Stimulated activated CD4-positive, alpha-beta T cell treated with anti-CD3 and anti-CD28 coated beads, Interleukin-2, amount 100 ng/mL, for 24 hours (primary cell): ENCODE measurements at regions not wholly inside any gene's neighbourhood (a gene's known extent, or its start where the extent isn't known, plus 50 kb on each side); places are given as distances from the start of the nearest gene placed in this dataset.
"Not testable (repeated sequence)": the region's sequence is repeated elsewhere in the genome, so short reads cannot be mapped to it uniquely, and the experiment has no call there.

ENCODE experiments used
- DNase-seq, 2 donors: peaks; one replicate each; pipeline ENCODE4 v3.0.0-alpha.2; 2020

DNA sequence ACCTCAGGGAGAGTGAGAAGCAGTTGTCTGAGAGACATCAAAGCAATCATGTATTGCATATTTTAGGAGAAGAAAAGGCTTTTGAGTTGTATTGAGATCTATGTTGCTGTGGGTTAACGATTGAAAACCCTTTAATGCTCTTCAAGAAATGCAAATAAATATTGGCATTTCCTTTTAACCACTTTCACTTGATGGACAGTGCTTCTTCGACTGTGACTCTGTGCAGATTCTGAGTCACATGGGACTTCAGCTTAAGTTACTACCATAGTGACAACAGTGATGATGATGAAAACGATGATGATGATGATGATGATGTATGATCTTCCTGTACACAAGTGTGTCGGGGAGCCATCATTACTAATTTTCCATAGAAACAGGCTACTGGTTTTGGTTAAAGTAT is 181.8 kb downstream of the AKAIN1 start:
- DNase-seq = no peak

DNA sequence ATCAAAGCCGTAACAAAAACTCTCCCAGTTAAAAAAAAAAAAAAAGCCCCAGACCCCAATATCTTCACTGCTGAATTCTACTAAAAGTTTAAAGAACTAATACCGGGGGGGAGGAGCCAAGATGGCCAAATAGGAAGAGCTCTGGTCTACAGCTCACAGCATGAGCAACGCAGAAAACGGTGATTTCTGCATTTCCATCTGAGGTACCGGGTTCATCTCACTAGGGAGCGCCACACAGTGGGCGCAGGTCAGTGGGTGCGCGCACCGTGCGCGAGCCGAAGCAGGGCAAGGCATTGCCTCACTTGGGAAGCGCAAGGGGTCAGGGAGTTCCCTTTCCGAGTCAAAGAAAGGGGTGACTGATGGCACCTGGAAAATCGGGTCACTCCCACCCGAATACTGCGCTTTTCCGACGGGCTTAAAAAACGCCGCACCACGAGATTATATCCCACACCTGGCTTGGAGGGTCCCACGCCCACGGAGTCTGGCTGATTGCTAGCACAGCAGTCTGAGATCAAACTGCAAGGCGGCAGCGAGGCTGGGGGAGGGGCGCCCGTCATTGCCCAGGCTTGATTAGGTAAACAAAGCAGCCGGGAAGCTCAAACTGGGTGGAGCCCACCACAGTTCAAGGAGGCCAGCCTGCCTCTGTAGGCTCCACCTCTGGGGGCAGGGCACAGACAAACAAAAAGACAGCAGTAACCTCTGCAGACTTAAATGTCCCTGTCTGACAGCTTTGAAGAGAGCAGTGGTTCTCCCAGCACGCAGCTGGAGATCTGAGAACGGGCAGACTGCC is 192.8 kb downstream of the AKAIN1 start:
- not testable (repeated sequence) for DNase-seq

DNA sequence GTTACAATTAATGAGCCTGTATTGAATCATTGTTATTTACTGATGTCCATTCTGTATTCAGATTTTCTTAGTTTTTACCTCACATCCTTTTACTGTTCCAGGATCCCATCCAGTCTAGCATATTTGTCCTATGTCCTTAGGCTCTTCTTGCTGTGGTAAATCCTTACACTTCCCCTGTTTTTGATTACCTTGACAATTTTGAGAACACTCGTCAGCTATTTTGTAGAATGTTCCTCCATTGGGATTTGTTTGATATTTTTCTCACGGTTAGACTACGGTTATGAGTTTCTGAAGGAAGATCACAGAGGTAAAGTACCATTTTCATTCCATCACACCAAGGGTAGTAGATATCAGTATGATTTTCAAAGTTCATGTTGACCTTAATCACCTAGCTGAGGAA is 202.3 kb downstream of the AKAIN1 start:
- no peak for DNase-seq

DNA sequence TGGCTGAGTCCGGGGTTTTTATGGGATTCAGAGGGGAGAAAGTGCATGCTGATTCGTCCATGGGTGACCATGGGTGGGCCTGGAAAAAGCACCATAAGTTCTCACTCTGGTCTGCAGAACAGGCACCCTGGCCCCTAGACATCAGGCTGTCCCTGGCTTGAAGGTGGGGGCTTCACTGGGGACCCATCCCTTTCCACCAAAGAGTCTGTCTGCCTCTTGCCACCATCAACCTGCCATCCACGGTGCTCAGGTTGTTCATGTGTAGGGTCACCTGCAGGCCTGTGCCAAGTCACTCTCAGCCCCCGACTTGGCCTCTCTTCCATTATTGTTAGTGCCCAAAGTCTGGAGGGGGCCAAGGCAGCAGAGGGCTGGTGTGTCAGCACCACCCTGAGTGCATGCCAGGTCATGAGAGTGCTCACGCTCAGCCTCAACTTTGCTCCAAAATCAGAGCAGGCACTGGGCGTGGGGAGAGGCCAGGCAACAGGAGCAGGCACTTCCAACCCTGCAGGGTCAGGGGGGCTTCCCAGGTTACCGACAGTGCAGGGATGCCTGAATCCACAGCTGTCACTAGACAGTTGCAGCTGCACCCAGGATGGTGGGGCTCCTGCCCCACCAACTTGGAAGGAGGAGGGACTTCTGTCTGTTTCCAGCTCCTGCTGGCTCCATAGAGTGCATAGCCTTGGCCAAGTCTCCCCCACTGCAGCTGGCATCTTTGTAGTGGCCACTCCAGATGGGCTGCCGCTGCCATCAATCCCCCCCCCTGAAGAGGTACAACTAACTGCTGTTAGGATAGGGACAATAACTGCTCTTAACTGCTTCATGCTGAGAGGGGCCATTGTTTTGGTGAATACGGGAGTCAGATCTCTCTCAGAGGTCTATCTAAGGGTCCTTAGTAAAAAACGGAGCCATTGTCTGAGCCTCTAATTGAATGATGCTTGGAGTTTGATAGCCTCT is 209.3 kb downstream of the AKAIN1 start:
- no peak for DNase-seq

DNA sequence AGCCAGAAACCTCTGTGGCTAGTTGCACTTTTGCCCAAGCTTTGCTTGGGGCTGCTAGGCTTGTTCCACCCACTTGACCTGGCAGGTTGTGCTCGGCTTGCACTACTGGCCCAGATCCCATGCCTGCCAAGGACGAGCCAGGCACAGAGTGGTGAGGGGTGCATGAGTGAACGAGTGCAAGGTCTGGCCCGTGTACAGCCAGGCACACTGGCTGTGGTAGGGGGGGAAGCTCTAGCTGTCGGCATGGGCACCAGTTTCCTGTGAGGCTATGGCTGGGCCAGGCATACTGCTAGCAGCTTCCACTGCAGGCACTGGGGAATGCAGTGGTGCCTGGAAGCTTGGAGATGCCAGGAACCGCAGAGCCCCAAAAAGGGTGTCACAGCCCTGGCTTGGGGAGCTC is 210.4 kb downstream of the AKAIN1 start:
- DNase-seq = no peak

DNA sequence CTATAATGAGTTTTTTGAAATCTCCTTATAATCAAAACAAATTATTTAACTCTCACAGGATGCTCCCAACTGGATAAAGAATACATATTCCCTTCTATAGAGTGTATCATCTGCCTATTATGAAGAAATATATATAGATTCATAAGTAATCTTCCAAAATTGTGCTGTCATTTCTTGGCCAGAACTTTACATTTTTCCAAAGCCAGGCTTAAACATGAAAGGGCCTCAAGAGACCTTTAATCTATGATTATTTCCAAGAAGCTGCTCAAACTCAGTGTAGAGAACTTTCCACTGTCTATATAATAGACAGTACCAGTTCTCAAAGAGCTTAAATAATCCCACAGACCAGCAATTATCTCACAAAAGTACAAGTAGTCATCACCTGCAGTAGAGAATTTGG is 211.0 kb downstream of the AKAIN1 start:
- DNase-seq = no peak

DNA sequence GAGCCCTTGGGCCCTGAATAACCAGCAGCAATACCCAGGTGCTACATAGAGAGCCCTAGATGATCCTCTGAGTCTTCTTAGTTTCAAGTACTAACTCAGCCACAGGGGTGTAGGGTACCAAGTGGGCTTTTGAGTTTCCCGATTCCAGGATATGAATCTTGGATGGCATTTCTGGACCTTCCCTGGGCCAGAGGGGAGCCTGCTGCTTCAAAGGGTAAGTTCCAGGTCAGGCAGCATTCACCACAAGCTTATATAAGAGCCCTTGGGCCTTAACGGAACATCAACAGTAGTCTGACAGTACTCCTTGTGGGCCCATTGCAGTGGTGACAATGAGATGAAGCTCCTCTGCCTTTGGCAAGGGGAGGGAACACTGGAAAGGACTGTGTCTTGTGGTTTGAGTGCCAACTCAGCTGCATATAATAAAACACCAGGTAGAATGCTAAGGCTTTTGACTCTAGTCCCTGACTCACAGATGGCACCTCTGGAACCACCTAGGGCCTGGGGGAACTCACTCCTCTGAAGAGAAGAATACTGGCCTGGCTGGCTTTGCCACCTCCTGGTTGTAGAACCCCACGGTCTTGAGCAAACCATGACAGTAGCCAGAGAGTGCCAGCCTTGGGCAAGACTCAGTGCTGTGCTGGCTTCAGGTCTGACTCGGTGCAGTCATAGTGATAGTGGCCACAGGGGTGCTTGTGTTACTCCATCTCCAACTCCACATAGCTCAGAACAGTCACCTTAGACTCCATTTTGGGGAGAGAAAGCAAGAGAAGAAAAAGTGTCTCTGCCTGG is 235.7 kb downstream of the AKAIN1 start:
- DNase-seq = no peak

DNA sequence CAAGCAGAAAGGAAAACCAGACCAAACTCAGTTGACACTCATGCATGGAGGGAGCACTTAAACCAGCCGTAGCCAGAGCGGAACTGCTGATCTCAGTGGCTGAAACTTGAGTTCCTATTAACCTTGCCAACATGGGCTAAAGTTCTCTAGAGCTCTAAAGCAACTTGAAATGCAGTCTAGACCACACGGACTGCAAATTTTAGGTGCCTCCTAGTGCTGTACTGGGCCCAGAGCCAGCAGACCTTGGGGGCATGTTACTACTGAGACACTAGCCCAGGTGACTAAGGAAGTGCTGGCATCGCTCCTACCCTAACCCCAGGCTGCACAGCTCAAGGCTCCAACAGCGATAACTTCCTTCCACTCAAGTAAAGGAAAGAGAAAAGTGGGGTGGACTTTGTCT is 236.5 kb downstream of the AKAIN1 start:
- DNase-seq = no peak

DNA sequence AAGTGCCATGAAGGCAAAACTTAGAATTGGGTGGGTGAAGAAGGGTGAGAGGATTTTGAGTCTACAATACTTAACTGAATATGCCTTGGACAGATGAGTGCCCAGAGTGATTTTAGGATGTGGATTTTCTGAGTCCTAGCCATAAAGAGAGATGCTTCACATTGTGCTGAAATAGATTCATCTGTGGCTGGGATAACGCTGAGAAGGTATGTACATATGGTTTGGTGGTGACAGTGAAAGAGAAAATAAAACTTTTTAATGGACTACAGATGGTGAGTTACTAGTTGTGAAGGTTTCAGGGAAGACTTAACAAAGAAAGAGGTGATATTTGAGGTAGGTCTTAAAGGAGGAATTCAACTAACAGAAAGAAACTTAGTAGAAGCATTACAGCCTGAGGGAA is 265.8 kb downstream of the AKAIN1 start:
- no peak for DNase-seq

DNA sequence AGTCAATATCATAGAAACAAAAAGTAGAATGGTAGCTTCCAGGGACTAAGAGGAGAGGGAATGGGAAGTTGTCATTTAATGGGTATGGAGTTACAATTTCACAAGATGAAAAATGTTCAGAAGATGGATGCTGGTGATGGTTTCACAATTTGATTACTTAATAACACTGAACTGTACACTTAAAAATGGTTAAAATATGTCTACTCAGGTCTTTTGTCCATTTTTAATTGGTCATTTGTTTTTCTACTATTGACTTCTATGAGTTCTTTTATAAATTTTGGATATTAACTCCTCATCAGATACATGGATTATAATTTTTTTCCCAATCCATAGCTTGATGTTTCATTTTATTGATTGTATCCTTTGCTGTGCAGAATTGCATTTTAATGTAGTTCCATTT is 275.5 kb downstream of the AKAIN1 start:
- DNase-seq = no peak

DNA sequence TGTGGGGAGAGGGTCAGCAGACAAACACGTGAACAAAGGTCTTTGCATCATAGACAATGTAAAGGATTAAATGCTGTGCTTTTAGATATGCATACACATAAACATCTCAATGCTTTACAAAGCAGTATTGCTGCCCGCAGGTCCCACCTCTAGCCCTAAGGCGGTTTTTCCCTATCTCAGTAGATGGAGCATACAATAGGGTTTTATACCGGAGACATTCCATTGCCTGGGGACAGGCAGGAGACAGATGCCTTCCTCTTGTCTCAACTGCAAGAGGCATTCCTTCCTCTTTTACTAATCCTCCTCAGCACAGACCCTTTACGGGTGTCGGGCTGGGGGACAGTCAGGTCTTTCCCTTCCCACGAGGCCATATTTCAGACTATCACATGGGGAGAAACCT is 279.5 kb downstream of the AKAIN1 start:
- DNase-seq = not testable (repeated sequence)

DNA sequence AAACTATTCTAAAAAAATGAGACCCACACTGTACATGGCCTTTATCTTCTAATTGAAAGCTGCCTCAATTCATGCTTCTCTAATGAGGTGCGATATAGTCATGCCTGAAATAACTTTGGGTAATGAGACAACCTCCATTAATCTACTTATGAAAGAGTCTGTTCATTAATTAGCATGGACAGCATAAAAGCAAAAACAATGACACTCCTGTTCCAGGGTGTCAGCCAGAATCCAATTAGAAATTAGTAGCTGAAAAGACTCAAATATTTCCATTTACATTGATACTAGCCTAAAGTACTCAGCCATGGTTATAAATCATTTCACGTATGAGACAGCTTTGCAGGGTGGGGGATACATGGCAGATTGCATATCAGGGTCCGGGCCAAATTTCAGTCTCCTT is 288.7 kb downstream of the AKAIN1 start:
- no peak for DNase-seq

DNA sequence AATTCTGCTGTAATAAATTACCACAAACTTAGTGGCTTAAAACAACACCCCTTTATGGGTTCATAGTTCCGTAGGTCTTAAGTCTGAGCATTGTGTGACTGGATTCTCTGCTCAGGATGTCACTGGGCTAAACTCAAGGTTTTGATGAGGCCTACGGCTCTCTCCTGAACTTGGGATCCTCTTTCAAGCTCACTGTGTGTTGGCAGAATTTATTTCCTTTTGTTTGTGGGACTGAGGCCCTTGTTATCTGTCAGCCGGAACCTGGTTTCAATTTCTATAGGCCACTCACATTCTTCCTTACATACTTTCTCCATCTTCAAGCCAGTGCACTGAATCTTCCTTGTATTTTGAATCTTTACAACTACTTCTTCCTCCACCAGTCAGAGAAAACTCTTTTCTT is 290.2 kb downstream of the AKAIN1 start:
- no peak for DNase-seq

DNA sequence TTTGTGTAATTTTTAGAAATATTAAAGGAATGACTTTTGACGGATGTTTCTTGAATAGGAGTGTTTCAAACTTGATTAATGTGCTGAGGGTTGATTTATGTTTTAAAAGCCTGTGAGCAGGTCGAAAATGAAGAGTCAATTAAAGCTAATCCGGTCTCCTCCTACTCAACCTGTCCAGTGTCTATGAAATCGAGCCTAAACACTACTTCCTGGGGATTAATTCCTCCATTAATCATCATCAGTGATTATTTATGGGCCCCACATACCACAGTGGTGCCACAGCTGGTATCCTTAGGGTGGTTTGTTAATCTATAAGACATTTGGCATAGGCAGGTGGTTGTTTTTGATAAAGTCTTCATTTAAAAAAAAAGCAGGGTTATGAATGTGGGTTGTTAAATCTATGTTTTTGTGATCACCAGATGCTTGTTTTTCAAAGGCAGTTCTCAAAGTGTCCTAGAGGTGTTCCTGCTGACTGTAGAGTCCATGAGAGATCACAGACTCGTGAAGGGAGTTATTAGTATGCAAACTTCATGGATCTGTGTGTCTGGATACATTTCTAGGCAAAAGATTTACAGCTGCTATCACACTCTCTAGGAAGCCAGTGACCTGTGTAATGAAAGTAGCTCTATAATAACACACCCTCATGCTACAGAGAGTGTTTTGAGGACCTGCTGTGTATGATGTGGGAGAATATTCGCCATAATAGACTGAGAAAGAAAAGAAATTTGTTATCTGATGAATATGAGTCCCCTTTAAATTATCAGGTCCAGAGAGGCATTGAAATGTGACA is 308.6 kb downstream of the AKAIN1 start:
- DNase-seq = no peak

DNA sequence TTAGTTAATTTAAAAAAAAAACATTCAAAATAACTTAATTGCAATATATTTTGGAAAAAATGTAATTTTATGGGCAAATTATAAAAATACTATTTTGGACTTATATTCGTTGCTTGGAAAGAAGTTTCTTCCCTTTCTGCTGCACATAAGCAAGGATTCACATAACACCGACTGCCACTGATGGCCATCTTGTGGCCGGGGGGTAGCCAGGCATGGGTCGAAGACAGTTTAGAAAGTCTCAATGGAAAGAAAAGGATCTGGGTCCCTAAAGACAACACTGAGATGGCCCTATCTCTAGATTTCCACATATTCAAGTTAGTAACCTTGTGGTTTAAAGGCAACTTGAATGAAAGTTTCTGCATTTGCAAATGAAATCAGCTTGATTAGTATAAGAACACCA is 318.6 kb downstream of the AKAIN1 start:
- no peak for DNase-seq

DNA sequence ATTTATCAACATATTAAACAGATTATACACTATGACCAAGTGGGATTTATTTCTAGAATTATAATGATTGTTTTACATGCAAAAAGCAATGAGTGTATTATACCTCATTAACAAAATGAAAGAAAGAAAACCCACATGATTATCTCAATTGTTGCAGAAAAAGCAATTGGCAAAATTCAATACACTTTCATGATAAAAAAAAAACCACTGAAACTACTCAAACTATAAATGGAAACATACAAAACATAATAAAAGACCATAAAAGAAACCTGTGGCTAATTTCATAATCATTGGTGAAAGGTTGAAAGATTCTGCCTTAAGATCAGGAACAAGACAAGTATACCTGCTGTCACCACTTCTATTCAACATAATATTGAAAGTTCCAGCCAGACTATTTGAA is 325.9 kb downstream of the AKAIN1 start:
- no peak for DNase-seq

DNA sequence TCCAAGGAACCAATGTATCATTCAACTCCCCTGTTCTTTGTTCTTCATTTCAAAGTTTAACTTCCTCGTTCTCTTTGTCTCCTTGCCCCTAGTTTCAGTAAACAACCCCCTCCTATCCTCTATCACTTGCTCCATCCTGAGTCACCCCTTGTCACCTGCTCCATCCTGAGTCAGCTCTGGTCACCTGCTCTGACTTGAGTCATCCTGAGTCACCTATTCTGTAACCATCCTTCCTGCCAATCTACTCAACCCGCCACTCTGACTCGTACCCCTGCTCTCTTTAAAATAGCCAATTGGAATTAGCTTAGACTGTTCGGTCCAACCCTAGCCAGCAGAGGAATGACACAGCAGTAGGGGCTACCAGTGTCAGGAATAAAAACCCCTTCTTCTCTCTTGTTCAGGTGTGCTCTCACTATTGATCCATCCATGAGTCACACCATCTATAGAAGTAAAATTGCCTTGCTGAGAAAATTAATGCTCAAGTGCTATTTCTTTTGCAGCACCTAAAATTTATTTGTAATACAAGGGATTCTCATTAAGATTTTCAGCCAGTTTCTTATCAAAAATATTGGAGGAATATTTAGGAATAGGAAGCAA is 326.8 kb downstream of the AKAIN1 start:
- DNase-seq = no peak

DNA sequence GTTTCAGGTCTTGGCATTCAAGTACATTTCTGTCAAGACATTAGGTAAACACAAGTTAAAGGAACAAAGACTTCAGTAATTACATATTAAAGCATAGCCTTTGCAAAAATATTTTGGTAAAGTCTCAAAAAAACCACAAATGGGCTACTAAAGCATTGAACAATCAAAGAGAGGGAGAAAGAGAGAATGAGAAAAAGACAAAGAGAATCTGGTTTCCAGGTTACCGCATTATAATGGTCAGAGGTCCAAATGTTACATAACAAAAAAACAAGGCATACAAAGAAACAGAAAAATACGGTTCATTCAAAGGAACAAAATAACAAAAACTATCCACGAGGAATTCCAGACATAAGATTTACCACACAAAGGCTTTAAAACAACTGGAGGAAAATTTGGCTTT is 327.9 kb downstream of the AKAIN1 start:
- DNase-seq = no peak

DNA sequence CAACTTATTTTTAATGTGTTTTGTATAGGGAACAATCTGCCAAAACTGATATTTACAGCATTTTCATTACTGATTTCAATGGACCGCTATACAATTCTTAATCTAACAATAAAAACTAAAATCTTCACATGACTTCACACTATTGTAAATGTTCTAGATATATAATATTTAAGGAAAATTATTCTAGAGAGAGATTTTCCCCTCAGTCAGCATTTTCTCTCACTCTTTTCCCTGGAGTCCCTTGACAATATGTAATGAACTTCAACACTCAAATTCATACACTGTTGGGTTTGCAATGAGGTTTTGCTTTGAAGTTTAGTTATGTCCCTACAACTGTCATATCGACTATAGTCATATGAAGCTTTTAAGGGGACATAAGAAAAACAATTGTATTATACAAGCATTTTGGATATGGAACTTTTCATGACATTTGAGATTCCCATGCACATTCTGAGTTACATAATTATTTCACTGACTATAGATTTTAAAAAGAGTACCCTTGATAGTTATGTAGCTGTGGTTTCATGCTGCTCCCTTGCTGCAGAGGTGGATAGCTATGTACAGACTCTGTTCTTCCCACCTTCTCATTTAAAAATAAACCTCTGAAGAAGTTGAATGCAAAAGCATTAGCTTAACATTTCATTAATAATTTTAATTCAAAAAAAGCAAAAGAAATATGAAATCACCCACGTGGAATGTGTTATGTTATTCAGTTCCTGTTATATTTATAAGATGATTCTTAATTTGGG is 338.5 kb downstream of the AKAIN1 start:
- DNase-seq = no peak

DNA sequence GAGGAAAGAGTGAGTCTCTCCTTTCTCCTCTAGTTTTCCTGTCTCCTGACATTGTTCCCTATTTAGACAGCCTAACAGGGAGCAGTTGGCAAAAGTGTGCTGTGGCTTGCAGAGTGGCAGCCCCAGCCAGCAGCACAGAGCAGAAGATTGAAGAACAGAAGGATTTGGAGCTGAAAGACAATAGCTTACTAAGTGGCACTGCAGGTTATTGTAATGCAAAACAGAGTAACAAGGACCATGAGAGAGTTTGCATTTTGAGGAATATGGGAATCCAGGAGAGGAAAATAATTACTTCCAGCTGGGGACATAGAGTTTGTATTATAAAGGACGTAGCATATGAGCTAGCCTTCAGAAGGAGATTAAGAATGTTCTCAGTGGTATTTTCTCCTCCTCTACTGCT is 342.4 kb downstream of the AKAIN1 start:
- DNase-seq = no peak

DNA sequence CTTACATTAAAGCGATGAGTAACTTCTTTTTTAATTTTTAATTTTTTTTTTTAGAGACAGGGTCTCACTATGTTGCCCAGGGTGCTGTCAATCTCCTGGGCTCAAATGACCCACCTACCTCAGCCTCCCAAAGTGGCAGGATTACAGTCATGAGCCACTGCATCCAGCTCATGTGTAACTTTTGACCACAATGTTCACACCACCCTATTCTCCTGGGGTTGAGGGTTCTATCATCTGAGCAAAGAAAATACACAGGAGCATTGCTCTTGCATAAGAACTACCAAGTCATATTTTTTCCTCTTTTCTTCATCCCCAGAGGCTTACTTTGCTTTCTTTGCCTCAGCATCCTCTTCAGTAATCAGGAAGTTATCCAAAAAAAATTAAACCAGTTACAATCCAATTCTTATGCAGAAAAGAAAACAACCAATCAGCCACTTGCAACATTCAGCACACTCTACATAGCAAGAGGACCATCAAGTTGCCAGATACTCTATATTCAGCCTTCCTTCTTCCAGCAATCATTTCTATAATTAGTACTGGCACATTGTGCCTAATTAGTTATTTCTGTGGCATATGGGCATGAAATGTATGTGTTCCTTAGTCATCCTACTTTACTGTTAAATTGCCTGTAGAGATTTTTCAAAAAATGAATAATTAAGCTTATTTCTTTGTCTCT is 345.6 kb downstream of the AKAIN1 start:
- DNase-seq = no peak
